SK-N-SH (cell line): ENCODE measurements at regions not wholly inside any gene's neighbourhood (a gene's known extent, or its start where the extent isn't known, plus 50 kb on each side); places are given as distances from the start of the nearest gene placed in this dataset.

ENCODE experiments used
- CTCF ChIA-PET: fragments of 300-600, 350-600 bp; formaldehyde crosslinking; extraction: SDS; loops from one replicate; lab custom pipeline; 2021; lab: Yijun Ruan, JAX
- POLR2A ChIA-PET: fragments of 350-600 bp; sonication (Branson Sonifier 250); formaldehyde crosslinking; extraction: SDS; loops from one replicate; lab custom pipeline; 2020; ENCODE audit warnings: antibody characterized with exemption, inconsistent platforms; lab: Yijun Ruan, JAX
- DNase-seq: peaks from one replicate; pipeline ENCODE4 v3.0.0; 2012
- H2AFZ ChIP-seq: fragments of 200-600 bp; sonication (generic); 2 replicates; pipeline ENCODE4 v1.8.1; 2016; ENCODE audit warnings: antibody characterized with exemption, mild to moderate bottlenecking, low read depth
- H3F3A ChIP-seq: fragments of 200-600 bp; sonication (generic); replicated peaks from 2 replicates; pipeline ENCODE3; 2016; ENCODE audit warnings: antibody characterized with exemption, mild to moderate bottlenecking; ENCODE audit not compliant: insufficient read depth
- H3K27ac ChIP-seq, 2 experiments: fragments of 200-500 bp in 1 of 2; fragments of 200-600 bp in 1 of 2; sonication (Bioruptor generic) in 1 of 2; sonication (generic), shearing (Covaris generic) in 1 of 2; 2 replicates each; pipeline versions ENCODE4 v1.5.1 to v1.6.1; 2014 to 2016; ENCODE audit warnings: low read depth in 2 of 2, inconsistent platforms in 1 of 2, low read length in 1 of 2, mild to moderate bottlenecking in 1 of 2, mixed read lengths in 1 of 2
- H3K27me3 ChIP-seq: fragments of 200-600 bp; sonication (generic), shearing (Covaris generic); 2 replicates; pipeline ENCODE4 v1.6.1; 2016; ENCODE audit warnings: mixed run types; ENCODE audit not compliant: insufficient read depth
- H3K36me3 ChIP-seq, 2 experiments: fragments of 200-500 bp in 1 of 2; fragments of 200-600 bp in 1 of 2; sonication (Bioruptor generic) in 1 of 2; sonication (generic) in 1 of 2; replicated peaks in 1 of 2; 2 replicates each; pipeline versions ENCODE3 to v1.5.1; 2014 to 2016; ENCODE audit warnings: low read length in 1 of 2, mild to moderate bottlenecking in 1 of 2; ENCODE audit not compliant: insufficient read depth in 2 of 2, control insufficient read depth in 1 of 2
- H3K4me1 ChIP-seq, 2 experiments: fragments of 200-500 bp in 1 of 2; fragments of 200-600 bp in 1 of 2; sonication (Bioruptor generic) in 1 of 2; sonication (generic), shearing (Covaris generic) in 1 of 2; 2 replicates each; pipeline versions ENCODE4 v1.5.1 to v1.6.1; 2014 to 2016; ENCODE audit warnings: low read depth in 1 of 2, low read length in 1 of 2, mixed run types in 1 of 2; ENCODE audit not compliant: insufficient read depth in 2 of 2, control insufficient read depth in 1 of 2
- H3K4me2 ChIP-seq: fragments of 200-600 bp; sonication (generic), shearing (Covaris generic); 2 replicates; pipeline ENCODE4 v1.6.1; 2017; ENCODE audit warnings: mixed run types
- H3K4me3 ChIP-seq, 2 experiments: fragments of 200-500 bp in 1 of 2; fragments of 200-600 bp in 1 of 2; sonication (Bioruptor generic) in 1 of 2; sonication (generic), shearing (Covaris generic) in 1 of 2; 2 replicates each; pipeline versions ENCODE4 v1.5.1 to v1.8.1; 2014 to 2016; ENCODE audit warnings: low read depth in 2 of 2, inconsistent platforms in 1 of 2, low read length in 1 of 2, mild to moderate bottlenecking in 1 of 2, mixed read lengths in 1 of 2, moderate library complexity in 1 of 2
- H3K79me2 ChIP-seq: fragments of 200-600 bp; sonication (generic); 2 replicates; pipeline ENCODE4 v1.8.1; 2017; ENCODE audit warnings: mild to moderate bottlenecking; ENCODE audit not compliant: insufficient read depth
- H3K9ac ChIP-seq: fragments of 200-600 bp; sonication (generic); 2 replicates; pipeline ENCODE4 v1.6.1; 2017; ENCODE audit warnings: mixed run types
- H3K9me2 ChIP-seq: fragments of 200-600 bp; sonication (generic); 2 replicates; pipeline ENCODE4 v1.6.1; 2017; ENCODE audit warnings: mixed run types
- H3K9me3 ChIP-seq: fragments of 200-600 bp; sonication (generic); 2 replicates; pipeline ENCODE4 v1.6.1; 2017; ENCODE audit warnings: mixed run types, mild to moderate bottlenecking, moderate library complexity
- H4K20me1 ChIP-seq: fragments of 200-600 bp; sonication (generic); 2 replicates; pipeline ENCODE4 v1.6.1; 2017; ENCODE audit warnings: mild to moderate bottlenecking, mixed run types; ENCODE audit not compliant: insufficient read depth
- CHD2 ChIP-seq: fragments of 150-350 bp; IDR thresholded peaks from 2 replicates; pipeline ENCODE4 v1.6.1; 2018; ENCODE audit warnings: low read length; ENCODE audit not compliant: partially characterized antibody
- EZH2phosphoT487 ChIP-seq: fragments of 200-600 bp; sonication (generic); IDR thresholded peaks from 2 replicates; pipeline ENCODE4 v1.6.1; 2017; ENCODE audit warnings: low read depth, mixed run types, mild to moderate bottlenecking, antibody characterized with exemption, moderate library complexity, borderline replicate concordance
- FOXM1 ChIP-seq: IDR thresholded peaks from 2 replicates; pipeline ENCODE4 v1.4.0; 2012; ENCODE audit warnings: low read depth, mild to moderate bottlenecking
- GATA2 ChIP-seq: sonication (generic); formaldehyde crosslinking; IDR thresholded peaks from 2 replicates; pipeline ENCODE4 v1.5.0; 2020; ENCODE audit warnings: mild to moderate bottlenecking, missing genetic modification reagents
- JUND ChIP-seq: IDR thresholded peaks from 2 replicates; pipeline ENCODE4 v1.4.0; 2012
- MXI1 ChIP-seq: IDR thresholded peaks from 2 replicates; pipeline ENCODE4 v1.6.1; 2012; ENCODE audit warnings: mild to moderate bottlenecking, low read depth, low read length, improper control_type of control experiment
- NRF1 ChIP-seq: IDR thresholded peaks from 2 replicates; pipeline ENCODE4 v1.6.1; 2012; ENCODE audit warnings: low read depth, mild to moderate bottlenecking, low read length
- RCOR1 ChIP-seq: fragments of 150-350 bp; IDR thresholded peaks from 2 replicates; pipeline ENCODE4 v1.6.1; 2017; ENCODE audit warnings: antibody characterized with exemption, low read length
- RFX5 ChIP-seq: IDR thresholded peaks from 2 replicates; pipeline ENCODE4 v1.6.1; 2012; ENCODE audit warnings: mild to moderate bottlenecking, improper control_type of control experiment, low read length
- SMC3 ChIP-seq: IDR thresholded peaks from 2 replicates; pipeline ENCODE4 v1.6.1; 2012; ENCODE audit warnings: low read depth, low read length, improper control_type of control experiment
- TAF1 ChIP-seq: IDR thresholded peaks from 2 replicates; pipeline ENCODE4 v1.6.1; 2012; ENCODE audit warnings: low read depth, mild to moderate bottlenecking, low read length, moderate library complexity, borderline replicate concordance
- TCF12 ChIP-seq: IDR thresholded peaks from 2 replicates; pipeline ENCODE4 v1.4.0; 2012
- TEAD4 ChIP-seq: IDR thresholded peaks from 2 replicates; pipeline ENCODE4 v1.4.0; 2012; ENCODE audit warnings: mild to moderate bottlenecking, borderline replicate concordance; ENCODE audit not compliant: insufficient read depth
- YY1 ChIP-seq: IDR thresholded peaks from 2 replicates; pipeline ENCODE4 v1.4.0; 2012; ENCODE audit warnings: low read depth, mild to moderate bottlenecking
- WGBS: methylation state at CpG from one replicate; pipeline ENCODE4 v1.1.6; 2017; ENCODE audit warnings: low lambda C conversion rate; 5-methylcytosine and 5-hydroxymethylcytosine counted together
- TF ChIP-seq, protein P1 (sequence below): IDR thresholded peaks from 2 replicates; pipeline ENCODE4 v1.4.0; 2012; ENCODE audit warnings: low read depth, borderline replicate concordance
- TF ChIP-seq, protein P2 (sequence below): fragments of 200-600 bp; sonication (generic); IDR thresholded peaks from 2 replicates; pipeline ENCODE4 v1.6.1; 2017; ENCODE audit warnings: antibody characterized with exemption, mild to moderate bottlenecking, moderate library complexity
- TF ChIP-seq, protein P3 (sequence below): fragments of 150-350 bp; IDR thresholded peaks from 2 replicates; pipeline ENCODE4 v1.6.1; 2017; ENCODE audit warnings: antibody characterized with exemption, low read length, low read depth, borderline replicate concordance

DNA sequence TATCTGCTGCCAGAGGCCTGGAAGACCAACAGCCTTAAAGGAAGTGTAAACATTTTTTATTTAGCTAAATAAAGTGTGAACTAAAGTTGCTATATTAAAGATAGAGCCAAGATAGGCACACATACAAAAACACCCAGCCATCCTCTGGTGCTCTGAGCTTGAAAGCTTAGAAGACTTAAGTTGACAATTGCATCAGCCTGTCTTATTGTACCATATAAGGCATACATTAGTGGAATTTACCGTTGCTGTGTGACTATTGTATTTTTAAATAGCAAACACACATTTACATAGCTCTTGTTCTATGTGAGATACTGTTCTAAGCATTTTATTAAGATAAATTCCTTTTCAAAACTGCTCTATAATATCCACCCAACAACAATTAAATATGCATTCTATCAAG is 736.6 kb upstream of the ZEB2 start:
- DNase-seq, result no peak
- Histone ChIP-seq H3K79me2 (no peaks in the 10 kb centered on the region), H3K27me3 (no peaks in the 10 kb centered on the region), H3K4me3 (no peak overlapping the region), H3K4me1 (no peaks in the 10 kb centered on the region; a peak in 1 of 4 replicates), H3K9me2 (no peaks in the 10 kb centered on the region), H3K4me2 (no peak overlapping the region), H3K9me3 (no peaks in the 10 kb centered on the region), H3K36me3 (no peaks in the 10 kb centered on the region), H3K27ac (no peak overlapping the region), H4K20me1 (no peaks in the 10 kb centered on the region), H3K9ac (no peak overlapping the region), H2AFZ (no peak overlapping the region), H3F3A (no peaks in the 10 kb centered on the region)
- TF ChIP-seq, protein P1, sequence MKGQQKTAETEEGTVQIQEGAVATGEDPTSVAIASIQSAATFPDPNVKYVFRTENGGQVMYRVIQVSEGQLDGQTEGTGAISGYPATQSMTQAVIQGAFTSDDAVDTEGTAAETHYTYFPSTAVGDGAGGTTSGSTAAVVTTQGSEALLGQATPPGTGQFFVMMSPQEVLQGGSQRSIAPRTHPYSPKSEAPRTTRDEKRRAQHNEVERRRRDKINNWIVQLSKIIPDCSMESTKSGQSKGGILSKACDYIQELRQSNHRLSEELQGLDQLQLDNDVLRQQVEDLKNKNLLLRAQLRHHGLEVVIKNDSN, result no peak
- no peak for TF ChIP-seq JUND
- TF ChIP-seq EZH2phosphoT487, result no peak
- TF ChIP-seq GATA2 (CRISPR knock-in tag), result no peak
- TF ChIP-seq TCF12, result no peak
- TF ChIP-seq RCOR1, result no peak
- TF ChIP-seq SMC3, result no peak
- no peak for TF ChIP-seq TEAD4
- TF ChIP-seq, protein P2, sequence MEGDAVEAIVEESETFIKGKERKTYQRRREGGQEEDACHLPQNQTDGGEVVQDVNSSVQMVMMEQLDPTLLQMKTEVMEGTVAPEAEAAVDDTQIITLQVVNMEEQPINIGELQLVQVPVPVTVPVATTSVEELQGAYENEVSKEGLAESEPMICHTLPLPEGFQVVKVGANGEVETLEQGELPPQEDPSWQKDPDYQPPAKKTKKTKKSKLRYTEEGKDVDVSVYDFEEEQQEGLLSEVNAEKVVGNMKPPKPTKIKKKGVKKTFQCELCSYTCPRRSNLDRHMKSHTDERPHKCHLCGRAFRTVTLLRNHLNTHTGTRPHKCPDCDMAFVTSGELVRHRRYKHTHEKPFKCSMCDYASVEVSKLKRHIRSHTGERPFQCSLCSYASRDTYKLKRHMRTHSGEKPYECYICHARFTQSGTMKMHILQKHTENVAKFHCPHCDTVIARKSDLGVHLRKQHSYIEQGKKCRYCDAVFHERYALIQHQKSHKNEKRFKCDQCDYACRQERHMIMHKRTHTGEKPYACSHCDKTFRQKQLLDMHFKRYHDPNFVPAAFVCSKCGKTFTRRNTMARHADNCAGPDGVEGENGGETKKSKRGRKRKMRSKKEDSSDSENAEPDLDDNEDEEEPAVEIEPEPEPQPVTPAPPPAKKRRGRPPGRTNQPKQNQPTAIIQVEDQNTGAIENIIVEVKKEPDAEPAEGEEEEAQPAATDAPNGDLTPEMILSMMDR, result no peak
- no peak for TF ChIP-seq NRF1
- TF ChIP-seq YY1, result no peak
- no peak for TF ChIP-seq MXI1
- ChIA-PET CTCF (no interaction called here), POLR2A (no interaction called here)
- 6% methylated on average over 1 of the region's 1 CpG for WGBS

DNA sequence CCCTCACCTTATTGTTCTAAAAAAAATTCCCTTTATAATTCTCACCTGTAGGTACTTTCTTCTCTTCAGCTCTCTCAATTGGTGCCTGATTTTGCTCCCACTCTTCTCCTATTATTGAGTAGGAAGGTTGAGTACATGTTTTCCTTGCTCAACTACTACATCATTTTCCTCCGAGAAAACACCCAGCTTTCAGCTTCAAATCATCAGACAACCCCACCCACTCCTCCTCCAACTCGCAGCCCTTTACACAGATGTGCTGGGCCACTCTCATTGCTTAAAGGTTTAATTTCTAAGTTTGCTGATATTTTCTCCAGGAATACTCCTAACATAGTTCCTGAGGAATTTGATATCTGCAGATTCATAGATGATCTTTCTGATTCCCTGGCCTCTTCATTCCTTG is 734.4 kb upstream of the ZEB2 start:
- Histone ChIP-seq H3K27ac (no peak overlapping the region), H3K4me2 (no peak overlapping the region), H3K9me2 (no peaks in the 10 kb centered on the region), H4K20me1 (no peaks in the 10 kb centered on the region), H3K36me3 (no peaks in the 10 kb centered on the region), H3K9me3 (no peaks in the 10 kb centered on the region)
- 94% methylated on average over 2 of the region's 2 CpGs for WGBS
- TF ChIP-seq RFX5 (no peak), NRF1 (no peak), FOXM1 (no peak), TEAD4 (no peak), CHD2 (no peak), TAF1 (no peak)
- TF ChIP-seq, protein P3, sequence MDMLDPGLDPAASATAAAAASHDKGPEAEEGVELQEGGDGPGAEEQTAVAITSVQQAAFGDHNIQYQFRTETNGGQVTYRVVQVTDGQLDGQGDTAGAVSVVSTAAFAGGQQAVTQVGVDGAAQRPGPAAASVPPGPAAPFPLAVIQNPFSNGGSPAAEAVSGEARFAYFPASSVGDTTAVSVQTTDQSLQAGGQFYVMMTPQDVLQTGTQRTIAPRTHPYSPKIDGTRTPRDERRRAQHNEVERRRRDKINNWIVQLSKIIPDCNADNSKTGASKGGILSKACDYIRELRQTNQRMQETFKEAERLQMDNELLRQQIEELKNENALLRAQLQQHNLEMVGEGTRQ, result no peak
- TF ChIP-seq, protein P1, result no peak
- TF ChIP-seq, all 33 proteins: peak for 0
- POLR2A ChIA-PET, result no interaction called here
- H3K4me1 ChIP-seq, result no peaks in the 10 kb centered on the region; a peak in 1 of 4 replicates
- H3K79me2 ChIP-seq, result no peaks in the 10 kb centered on the region
- CTCF ChIA-PET, result no interaction called here
- no peaks in the 10 kb centered on the region for H3F3A ChIP-seq
- no peak overlapping the region for H2AFZ ChIP-seq
- no peaks in the 10 kb centered on the region for H3K27me3 ChIP-seq
- no peak for DNase-seq
- H3K4me3 ChIP-seq, result no peak overlapping the region
- no peak overlapping the region for H3K9ac ChIP-seq
